Upper lobe of right lung (tissue), 1 donor: ENCODE measurements at regions not wholly inside any gene's neighbourhood (a gene's known extent, or its start where the extent isn't known, plus 50 kb on each side); places are given as distances from the start of the nearest gene placed in this dataset.
A peak's percentile ranks its signal among the peaks of the same experiment; 100 is the strongest.

Source experiments
- ATAC-seq: fragments of 200-7000 bp; cut with Tn5 transposase; one replicate; pipeline ENCODE4 v1.9.1; 2020; ENCODE audit warnings: mild to moderate bottlenecking, moderate library complexity
- DNase-seq: peaks from one replicate; pipeline ENCODE4 v3.0.0-alpha.2; 2020
- H3K27ac ChIP-seq: fragments of 200-600 bp; one replicate; pipeline ENCODE4 v1.8.0; 2022
- H3K27me3 ChIP-seq: fragments of 200-600 bp; one replicate; pipeline ENCODE4 v1.8.0; 2022; ENCODE audit warnings: mild to moderate bottlenecking
- H3K36me3 ChIP-seq: fragments of 200-600 bp; one replicate; pipeline ENCODE4 v1.8.0; 2022
- H3K4me1 ChIP-seq: fragments of 200-600 bp; one replicate; pipeline ENCODE4 v1.8.0; 2022
- H3K4me3 ChIP-seq: fragments of 200-600 bp; one replicate; pipeline ENCODE4 v1.8.0; 2022; ENCODE audit warnings: mild to moderate bottlenecking
- H3K9me3 ChIP-seq: fragments of 200-600 bp; one replicate; pipeline ENCODE4 v1.8.0; 2022
- intact Hi-C: fragments of 100-400 bp; cut with DNase I; formaldehyde crosslinking; loops from one replicate; pipeline ENCODE4 v1.11.0; 2022
- TF ChIP-seq, protein P1 (sequence below): fragments of 200-600 bp; IDR thresholded peaks from one replicate; pipeline ENCODE4 v1.8.0; 2022; ENCODE audit warnings: antibody characterized with exemption
- donor health status: DM: no; HTN: yes; CAD: no; lungs with severe emphysema.

- DNase-seq (no peak), ATAC-seq (peak; percentile 15)
- Histone ChIP-seq H3K4me1 (no peaks in the 10 kb centered on the region), H3K27me3 (no peaks in the 10 kb centered on the region), H3K36me3 (no peaks in the 10 kb centered on the region), H3K9me3 (no peaks in the 10 kb centered on the region), H3K4me3 (no peak overlapping the region), H3K27ac (no peak overlapping the region)
- intact Hi-C loops: no loop called here
- TF ChIP-seq, protein P1, sequence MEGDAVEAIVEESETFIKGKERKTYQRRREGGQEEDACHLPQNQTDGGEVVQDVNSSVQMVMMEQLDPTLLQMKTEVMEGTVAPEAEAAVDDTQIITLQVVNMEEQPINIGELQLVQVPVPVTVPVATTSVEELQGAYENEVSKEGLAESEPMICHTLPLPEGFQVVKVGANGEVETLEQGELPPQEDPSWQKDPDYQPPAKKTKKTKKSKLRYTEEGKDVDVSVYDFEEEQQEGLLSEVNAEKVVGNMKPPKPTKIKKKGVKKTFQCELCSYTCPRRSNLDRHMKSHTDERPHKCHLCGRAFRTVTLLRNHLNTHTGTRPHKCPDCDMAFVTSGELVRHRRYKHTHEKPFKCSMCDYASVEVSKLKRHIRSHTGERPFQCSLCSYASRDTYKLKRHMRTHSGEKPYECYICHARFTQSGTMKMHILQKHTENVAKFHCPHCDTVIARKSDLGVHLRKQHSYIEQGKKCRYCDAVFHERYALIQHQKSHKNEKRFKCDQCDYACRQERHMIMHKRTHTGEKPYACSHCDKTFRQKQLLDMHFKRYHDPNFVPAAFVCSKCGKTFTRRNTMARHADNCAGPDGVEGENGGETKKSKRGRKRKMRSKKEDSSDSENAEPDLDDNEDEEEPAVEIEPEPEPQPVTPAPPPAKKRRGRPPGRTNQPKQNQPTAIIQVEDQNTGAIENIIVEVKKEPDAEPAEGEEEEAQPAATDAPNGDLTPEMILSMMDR: no peak
These were observed 119.0 kb upstream of the TMEFF2 start for GRCh38 chr2:192313773-192314172.

DNA sequence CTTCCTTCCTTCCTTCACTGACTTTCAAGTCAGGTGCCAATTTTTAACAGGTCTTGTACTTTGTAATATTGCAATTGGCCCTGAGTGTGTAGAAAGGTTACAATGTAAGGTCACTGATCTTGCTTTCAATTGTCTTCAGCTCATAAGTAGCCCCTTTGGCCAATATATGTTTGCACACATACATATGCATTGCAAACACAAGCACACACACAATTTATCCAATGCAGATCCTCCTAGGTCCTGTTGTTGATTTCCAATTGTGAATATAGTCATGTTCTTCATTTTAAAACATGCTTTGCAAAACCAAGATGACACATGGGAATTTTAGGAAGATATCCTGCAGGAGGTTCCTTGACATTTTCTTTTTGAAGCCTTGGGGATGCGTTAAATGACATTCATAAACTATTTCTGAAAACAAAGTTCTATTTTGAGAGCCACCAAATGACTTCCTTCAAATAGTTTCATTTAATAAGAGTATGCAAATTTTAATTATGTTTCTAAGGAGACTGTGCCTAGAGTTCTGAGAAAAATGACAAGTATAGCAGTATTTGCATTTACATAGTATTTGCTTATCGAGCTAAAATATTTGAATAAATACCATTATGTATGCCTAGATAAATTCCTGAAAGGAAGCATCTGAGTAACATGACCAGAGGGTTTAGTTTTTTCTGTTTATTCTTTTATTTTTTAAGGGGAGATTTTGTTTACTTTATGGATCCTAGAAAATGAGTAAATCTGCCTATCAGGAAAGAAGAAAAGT, 117.1 kb upstream of the TMEFF2 start:
- H3K27ac ChIP-seq: no peak overlapping the region
- intact Hi-C loops: no loop called here
- no peak for ATAC-seq
- H3K27me3 ChIP-seq: no peaks in the 10 kb centered on the region
- H3K9me3 ChIP-seq: no peaks in the 10 kb centered on the region
- H3K4me1 ChIP-seq: no peaks in the 10 kb centered on the region
- no peak overlapping the region for H3K4me3 ChIP-seq
- no peaks in the 10 kb centered on the region for H3K36me3 ChIP-seq
- TF ChIP-seq, protein P1: no peak
- no peak for DNase-seq

- no peak overlapping the region for H3K27ac ChIP-seq
- no peak for DNase-seq
- no peaks in the 10 kb centered on the region for H3K27me3 ChIP-seq
- H3K36me3 ChIP-seq: no peaks in the 10 kb centered on the region
- no peak overlapping the region for H3K4me3 ChIP-seq
- ATAC-seq: no peak
- TF ChIP-seq, protein P1: no peak
- intact Hi-C loops: no loop called here
- no peaks in the 10 kb centered on the region for H3K9me3 ChIP-seq
- no peaks in the 10 kb centered on the region for H3K4me1 ChIP-seq
These were observed 112.8 kb upstream of the TMEFF2 start for GRCh38 chr2:192307530-192307929.

- no peaks in the 10 kb centered on the region for H3K36me3 ChIP-seq
- no peak for DNase-seq
- no peaks in the 10 kb centered on the region for H3K4me1 ChIP-seq
- H3K27me3 ChIP-seq: no peaks in the 10 kb centered on the region
- TF ChIP-seq, protein P1: no peak
- H3K4me3 ChIP-seq: no peak overlapping the region
- no peak overlapping the region for H3K27ac ChIP-seq
- no peaks in the 10 kb centered on the region for H3K9me3 ChIP-seq
- intact Hi-C loops: no loop called here
- no peak for ATAC-seq
These were observed 103.9 kb upstream of the TMEFF2 start for GRCh38 chr2:192298664-192299063.

DNA sequence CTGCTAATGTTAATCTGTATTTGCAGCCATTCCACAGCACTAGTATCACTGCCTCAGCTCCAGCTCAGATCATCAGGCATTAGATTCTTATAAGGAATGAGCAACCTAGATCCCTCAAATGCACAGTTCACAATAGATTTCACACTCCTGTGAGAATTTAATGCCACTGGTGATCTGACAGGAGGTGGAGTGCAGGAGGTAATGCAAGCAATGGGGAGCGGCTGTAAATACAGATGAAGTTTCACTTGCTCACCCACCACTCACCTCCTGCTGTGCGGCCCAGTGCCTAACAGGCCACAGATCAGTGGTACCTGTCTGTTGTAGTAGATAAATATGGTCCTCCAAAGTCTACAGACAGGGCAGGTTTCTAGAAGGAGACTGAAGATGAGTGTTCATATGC, 97.7 kb upstream of the TMEFF2 start:
- no peaks in the 10 kb centered on the region for H3K27me3 ChIP-seq

More for the DNA sequence above, 97.7 kb upstream of the TMEFF2 start:
- Histone ChIP-seq H3K4me3 (no peak overlapping the region), H3K36me3 (no peaks in the 10 kb centered on the region), H3K27ac (no peak overlapping the region), H3K4me1 (no peaks in the 10 kb centered on the region), H3K9me3 (no peaks in the 10 kb centered on the region)
- DNase-seq: no peak
- TF ChIP-seq, protein P1: no peak
- intact Hi-C loops: no loop called here
- no peak for ATAC-seq
